ENCODE measurements at regions not wholly inside any gene's neighbourhood (a gene's known extent, or its start where the extent isn't known, plus 50 kb on each side); places are given as distances from the start of the nearest gene placed in this dataset.
"Not testable (repeated sequence)": the region's sequence is repeated elsewhere in the genome, so short reads cannot be mapped to it uniquely, and the experiment has no call there.

GRCh38 chr3:87120881-87121280 lies 106.2 kb upstream of the CHMP2B start:
- intact Hi-C loops (cut with DNase I; ENCODE audit: low total_unique reads) = no loop called here
- H3K27me3 ChIP-seq = no peaks in the 10 kb centered on the region

GRCh38 chr3:87120236-87120635 lies 106.9 kb upstream of the CHMP2B start:
- H3K4me1 ChIP-seq = no peaks in the 10 kb centered on the region

More at GRCh38 chr3:87120881-87121280, 106.2 kb upstream of the CHMP2B start:
- TF ChIP-seq CTCF (IDR thresholded peaks at IDR 0.05) = no peak
- no peak for TF ChIP-seq POLR2A (IDR thresholded peaks at IDR 0.05)
- Histone ChIP-seq H3K4me3 (no peak overlapping the region), H3K36me3 (no peaks in the 10 kb centered on the region), H3K27ac (no peak overlapping the region), H3K9me3 (no peaks in the 10 kb centered on the region), H3K4me1 (no peaks in the 10 kb centered on the region)
- DNase-seq = no peak

GRCh38 chr3:87109465-87109864 lies 117.6 kb upstream of the CHMP2B start:
- H3K27ac ChIP-seq = no peak overlapping the region
- no peaks in the 10 kb centered on the region for H3K4me1 ChIP-seq
- no peaks in the 10 kb centered on the region for H3K36me3 ChIP-seq
- no peak overlapping the region for H3K4me3 ChIP-seq
- no peaks in the 10 kb centered on the region for H3K9me3 ChIP-seq
- H3K27me3 ChIP-seq = no peaks in the 10 kb centered on the region
- intact Hi-C loops (cut with DNase I; ENCODE audit: low total_unique reads) = no loop called here
- DNase-seq = no peak
- TF ChIP-seq POLR2A (IDR thresholded peaks at IDR 0.05) (no peak), CTCF (IDR thresholded peaks at IDR 0.05) (no peak)

More at GRCh38 chr3:87120236-87120635, 106.9 kb upstream of the CHMP2B start:
- Histone ChIP-seq H3K27ac (no peak overlapping the region), H3K36me3 (no peaks in the 10 kb centered on the region), H3K9me3 (no peaks in the 10 kb centered on the region), H3K27me3 (no peaks in the 10 kb centered on the region), H3K4me3 (no peak overlapping the region)
- no peak for TF ChIP-seq POLR2A (IDR thresholded peaks at IDR 0.05)
- TF ChIP-seq CTCF (IDR thresholded peaks at IDR 0.05) = no peak
- intact Hi-C loops (cut with DNase I; ENCODE audit: low total_unique reads) = no loop called here
- DNase-seq = no peak

- no peak for DNase-seq
- Histone ChIP-seq H3K9me3 (no peaks in the 10 kb centered on the region), H3K27me3 (no peaks in the 10 kb centered on the region), H3K4me1 (no peaks in the 10 kb centered on the region), H3K4me3 (no peak overlapping the region), H3K36me3 (no peaks in the 10 kb centered on the region), H3K27ac (no peak overlapping the region)
- intact Hi-C loops (cut with DNase I; ENCODE audit: low total_unique reads) = no loop called here
- TF ChIP-seq CTCF (IDR thresholded peaks at IDR 0.05) (no peak), POLR2A (IDR thresholded peaks at IDR 0.05) (no peak)
These were observed 111.1 kb upstream of the VGLL3 start for GRCh38 chr3:87101861-87102625.

GRCh38 chr3:87097733-87098132 lies 106.8 kb upstream of the VGLL3 start:
- DNase-seq; H3K27ac ChIP-seq; H3K36me3 ChIP-seq; H3K4me3 ChIP-seq; H3K27me3 ChIP-seq; intact Hi-C loops (cut with DNase I; ENCODE audit: low total_unique reads); H3K9me3 ChIP-seq; H3K4me1 ChIP-seq: not testable (repeated sequence)
